Immature natural killer cell (primary cell): ENCODE measurements at regions not wholly inside any gene's neighbourhood (a gene's known extent, or its start where the extent isn't known, plus 50 kb on each side); places are given as distances from the start of the nearest gene placed in this dataset.
"Not testable (repeated sequence)": the region's sequence is repeated elsewhere in the genome, so short reads cannot be mapped to it uniquely, and the experiment has no call there.

Experiments used
- DNase-seq, 3 donors: peaks; one replicate each; pipeline ENCODE4 v3.0.0; 2022; ENCODE audit warnings: mixed read lengths in 1 of 3
- H3K27ac Mint-ChIP-seq, 6 donors: one replicate each; pipeline ENCODE4 v1.8.0; 2020; ENCODE audit warnings: mixed read lengths in 6 of 6, mild to moderate bottlenecking in 5 of 6, inconsistent platforms in 4 of 6, moderate library complexity in 3 of 6
- H3K27me3 Mint-ChIP-seq, 3 donors: one replicate each; pipeline ENCODE4 v1.8.0; 2020 to 2021; ENCODE audit warnings: low read depth in 3 of 3, mild to moderate bottlenecking in 3 of 3, mixed read lengths in 3 of 3, moderate library complexity in 3 of 3, inconsistent platforms in 1 of 3
- H3K36me3 Mint-ChIP-seq, 3 donors: one replicate each; pipeline ENCODE4 v1.8.0; 2020; ENCODE audit warnings: mixed read lengths in 3 of 3, inconsistent platforms in 2 of 3, mild to moderate bottlenecking in 2 of 3
- H3K4me1 Mint-ChIP-seq, 2 donors: one replicate each; pipeline ENCODE4 v1.8.0; 2020; ENCODE audit warnings: inconsistent platforms in 2 of 2, mild to moderate bottlenecking in 2 of 2, mixed read lengths in 2 of 2, moderate library complexity in 1 of 2
- H3K4me3 Mint-ChIP-seq, 5 donors: one replicate each; pipeline ENCODE4 v1.8.0; 2020; ENCODE audit warnings: mild to moderate bottlenecking in 5 of 5, mixed read lengths in 5 of 5, inconsistent platforms in 3 of 5, moderate library complexity in 3 of 5
- H3K9me3 Mint-ChIP-seq, 6 donors: one replicate each; pipeline ENCODE4 v1.8.0; 2020; ENCODE audit warnings: mild to moderate bottlenecking in 6 of 6, mixed read lengths in 6 of 6, inconsistent platforms in 4 of 6, moderate library complexity in 3 of 6

DNA sequence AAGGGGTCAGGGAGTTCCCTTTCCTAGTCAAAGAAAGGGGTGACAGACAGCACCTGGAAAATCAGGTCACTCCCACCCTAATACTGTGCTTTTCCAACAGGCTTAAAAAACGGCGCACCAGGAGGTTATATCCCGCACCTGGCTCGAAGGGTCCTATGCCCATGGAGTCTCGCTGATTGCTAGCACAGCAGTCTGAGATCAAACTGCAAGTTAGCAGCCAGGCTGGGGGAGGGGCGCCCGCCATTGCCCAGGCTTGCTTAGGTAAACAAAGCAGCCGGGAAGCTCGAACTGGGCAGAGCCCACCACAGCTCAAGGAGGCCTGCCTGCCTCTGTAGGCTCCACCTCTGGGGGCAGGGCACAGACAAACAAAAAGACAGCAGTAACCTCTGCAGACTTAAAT, 184.5 kb upstream of the ARPP21 start:
- not testable (repeated sequence) for H3K36me3 Mint-ChIP-seq, H3K4me1 Mint-ChIP-seq, H3K27ac Mint-ChIP-seq

DNA sequence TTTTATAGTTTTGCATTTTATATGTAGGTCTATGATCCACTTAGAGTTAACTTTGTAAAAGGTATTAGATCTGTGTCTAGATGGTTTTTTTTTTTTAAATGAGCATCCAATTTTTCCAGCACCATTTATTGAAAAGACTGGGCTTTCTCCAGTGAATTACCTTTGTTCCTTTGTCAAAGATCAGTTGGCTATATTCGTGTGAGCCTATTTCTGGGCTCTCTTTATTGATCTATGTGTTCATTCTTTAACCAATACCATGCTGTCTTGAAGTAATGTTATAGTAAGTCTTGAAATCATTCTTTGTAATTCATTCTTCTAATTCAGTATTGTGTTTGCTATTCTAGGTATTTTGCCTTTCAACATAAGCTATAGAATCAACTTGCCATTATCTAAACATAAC, 165.4 kb upstream of the ARPP21 start:
- Mint-ChIP-seq H3K27me3 (peaks cover 0 to 3% (median 0%) of the 10 kb centered on the region in 3 donors), H3K36me3 (no peaks in the 10 kb centered on the region), H3K9me3 (peaks cover 5 to 34% (median 8%) of the 10 kb centered on the region in 6 donors), H3K27ac (no peak overlapping the region), H3K4me1 (no peaks in the 10 kb centered on the region), H3K4me3 (no peak overlapping the region)
- no peak for DNase-seq

More for the DNA sequence above, 184.5 kb upstream of the ARPP21 start:
- H3K4me3 Mint-ChIP-seq, H3K27me3 Mint-ChIP-seq, DNase-seq: not testable (repeated sequence)
- H3K9me3 Mint-ChIP-seq: peaks cover 15 to 50% (median 22%) of the 10 kb centered on the region in 6 donors

DNA sequence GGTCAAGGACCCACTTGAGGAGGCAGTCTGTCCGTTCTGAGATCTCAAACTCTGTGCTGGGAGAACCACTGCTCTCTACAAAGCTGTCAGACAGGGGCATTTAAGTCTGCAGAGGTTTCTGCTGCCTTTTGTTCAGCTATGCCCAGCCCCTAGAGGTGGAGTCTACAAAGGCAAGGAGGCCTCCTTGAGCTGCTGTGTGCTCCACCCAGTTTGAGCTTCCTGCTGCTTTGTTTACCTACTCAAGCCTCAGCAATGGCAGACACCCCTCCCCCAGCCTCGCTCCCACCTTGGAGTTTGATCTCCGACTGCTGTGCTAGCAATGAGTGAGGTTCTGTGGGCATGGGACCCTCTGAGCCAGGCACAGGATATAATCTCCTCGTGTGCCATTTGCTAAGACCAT, 156.8 kb upstream of the ARPP21 start:
- H3K9me3 Mint-ChIP-seq: peaks cover 7 to 38% (median 25%) of the 10 kb centered on the region in 6 donors
- not testable (repeated sequence) for H3K27ac Mint-ChIP-seq, H3K36me3 Mint-ChIP-seq, H3K27me3 Mint-ChIP-seq, H3K4me1 Mint-ChIP-seq, DNase-seq, H3K4me3 Mint-ChIP-seq

DNA sequence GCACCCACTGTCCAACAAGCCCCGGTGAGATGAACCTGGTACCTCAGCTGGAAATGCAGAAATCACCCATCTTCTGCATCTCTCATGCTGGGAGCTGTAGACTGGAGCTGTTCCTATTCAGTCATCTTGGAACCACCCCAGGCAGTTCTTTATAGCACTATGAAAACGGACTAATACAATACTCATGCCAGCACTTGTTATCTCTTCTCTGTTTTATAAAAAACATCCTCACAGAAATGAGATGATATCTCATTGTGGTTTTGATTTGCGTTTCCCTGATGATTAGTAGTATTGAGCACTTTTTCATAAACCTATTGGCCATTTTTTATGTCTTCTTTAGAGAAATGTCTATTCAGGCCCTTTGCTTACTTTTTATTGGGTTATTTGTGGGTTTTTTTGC, 156.2 kb upstream of the ARPP21 start:
- peaks cover 7 to 41% (median 26%) of the 10 kb centered on the region in 6 donors for H3K9me3 Mint-ChIP-seq

DNA sequence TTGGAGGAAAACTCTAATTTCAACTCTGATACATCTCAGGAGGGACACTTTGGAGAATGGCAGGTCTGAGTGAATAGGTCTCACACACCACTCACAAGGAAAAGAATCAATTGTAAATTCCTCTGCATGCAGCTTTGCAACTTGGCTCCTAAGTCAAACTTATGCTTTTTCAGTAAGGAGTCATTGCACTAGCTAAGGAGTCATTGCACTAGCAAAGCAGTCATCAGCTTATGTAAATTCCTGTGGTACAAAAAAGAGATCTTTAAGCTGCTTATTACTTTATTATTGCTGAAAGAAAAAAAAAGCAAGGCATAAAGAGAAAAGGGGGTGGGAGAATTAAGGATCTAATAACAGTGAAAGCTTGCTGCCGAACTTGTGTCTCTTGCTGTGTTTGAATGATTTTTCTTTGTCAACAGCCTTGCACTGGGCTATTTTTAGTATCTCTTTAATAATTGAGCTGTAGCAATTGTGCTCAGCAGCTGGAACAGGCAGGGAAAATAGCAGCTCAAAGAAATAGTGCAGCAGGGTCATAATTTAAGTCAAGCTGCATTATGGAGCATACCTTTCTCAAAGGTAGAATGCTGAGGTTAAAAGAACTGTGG, 154.3 kb upstream of the ARPP21 start:
- Mint-ChIP-seq H3K27ac (no peak overlapping the region), H3K36me3 (peaks cover 0 to 3% (median 0%) of the 10 kb centered on the region in 3 donors), H3K4me3 (no peak overlapping the region), H3K27me3 (peaks cover 0 to 2% (median 1%) of the 10 kb centered on the region in 3 donors), H3K9me3 (peaks cover 8 to 46% (median 28%) of the 10 kb centered on the region in 6 donors), H3K4me1 (no peaks in the 10 kb centered on the region)
- DNase-seq: no peak

More for the DNA sequence above, 156.2 kb upstream of the ARPP21 start:
- H3K4me1 Mint-ChIP-seq: no peaks in the 10 kb centered on the region
- H3K36me3 Mint-ChIP-seq: peaks cover 0 to 3% (median 0%) of the 10 kb centered on the region in 3 donors
- no peak overlapping the region for H3K4me3 Mint-ChIP-seq
- no peak overlapping the region for H3K27ac Mint-ChIP-seq
- peaks cover 0 to 2% (median 1%) of the 10 kb centered on the region in 3 donors for H3K27me3 Mint-ChIP-seq
- no peak for DNase-seq

DNA sequence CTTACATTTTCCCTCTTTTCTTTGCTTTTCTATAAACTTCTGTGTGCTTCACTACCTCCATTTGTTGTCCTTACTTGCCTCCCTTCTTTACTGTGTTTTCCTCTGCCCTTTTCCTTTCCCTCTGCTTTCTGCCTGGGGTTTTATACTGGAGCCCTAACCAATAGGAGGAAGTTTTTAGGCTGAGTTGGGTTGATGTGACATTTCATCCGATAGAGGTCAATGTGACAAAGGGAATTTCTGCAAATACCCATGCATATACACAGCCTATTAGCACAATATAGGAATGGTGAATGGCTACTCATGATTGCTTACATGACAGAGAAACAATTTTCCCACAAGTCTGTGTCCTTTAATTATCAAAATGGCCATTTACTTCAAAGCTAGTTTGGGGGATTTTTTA, 153.0 kb upstream of the ARPP21 start:
- Mint-ChIP-seq H3K27me3 (peaks cover 1 to 2% (median 2%) of the 10 kb centered on the region in 3 donors), H3K27ac (no peak overlapping the region), H3K4me1 (no peaks in the 10 kb centered on the region), H3K9me3 (peaks cover 8 to 38% (median 21%) of the 10 kb centered on the region in 6 donors), H3K4me3 (no peak overlapping the region), H3K36me3 (no peaks in the 10 kb centered on the region)
- DNase-seq: no peak

DNA sequence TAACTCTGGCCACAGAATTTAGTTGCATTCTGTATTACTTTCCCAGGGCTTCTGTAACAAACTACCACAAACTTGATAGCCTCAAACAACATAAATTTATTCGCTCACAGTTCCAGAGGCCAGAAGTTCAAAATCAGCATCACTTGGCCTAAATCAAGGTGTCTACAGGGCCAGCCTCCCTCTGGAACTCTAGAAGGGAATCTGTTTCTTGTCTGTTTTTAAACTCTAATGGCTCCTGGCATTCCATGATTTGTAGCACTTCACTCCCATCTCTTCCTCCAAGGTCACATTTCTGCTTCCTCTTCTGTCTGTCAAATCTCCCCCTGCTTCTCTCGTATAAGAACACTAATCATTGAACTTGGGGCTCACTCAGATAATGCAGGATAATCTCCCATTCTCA, 151.9 kb upstream of the ARPP21 start:
- Mint-ChIP-seq H3K27me3 (peaks cover 0 to 2% (median 2%) of the 10 kb centered on the region in 3 donors), H3K9me3 (peaks cover 8 to 38% (median 18%) of the 10 kb centered on the region in 6 donors), H3K36me3 (no peaks in the 10 kb centered on the region), H3K4me3 (no peak overlapping the region), H3K4me1 (no peaks in the 10 kb centered on the region), H3K27ac (no peak overlapping the region)
- DNase-seq: no peak

DNA sequence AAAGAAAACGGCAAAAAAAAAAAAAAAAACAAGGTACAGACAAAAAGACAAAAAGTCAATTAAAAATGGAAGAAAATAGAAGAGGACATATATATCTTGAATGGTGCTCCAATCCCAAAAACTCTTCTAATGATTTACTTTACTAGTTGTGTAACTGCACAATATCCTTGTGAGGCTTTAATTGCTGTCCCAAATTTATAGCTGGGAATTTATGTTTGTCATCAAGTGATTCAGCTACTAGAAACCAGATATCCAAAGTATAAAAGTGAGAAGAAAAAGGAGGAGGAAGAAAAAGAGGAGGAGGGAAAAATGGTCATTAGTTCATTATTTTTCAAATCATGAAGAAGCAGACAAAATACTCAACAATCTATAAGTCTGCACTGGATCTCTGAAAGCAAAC, 150.8 kb upstream of the ARPP21 start:
- peaks cover 0 to 2% (median 0%) of the 10 kb centered on the region in 3 donors for H3K27me3 Mint-ChIP-seq

DNA sequence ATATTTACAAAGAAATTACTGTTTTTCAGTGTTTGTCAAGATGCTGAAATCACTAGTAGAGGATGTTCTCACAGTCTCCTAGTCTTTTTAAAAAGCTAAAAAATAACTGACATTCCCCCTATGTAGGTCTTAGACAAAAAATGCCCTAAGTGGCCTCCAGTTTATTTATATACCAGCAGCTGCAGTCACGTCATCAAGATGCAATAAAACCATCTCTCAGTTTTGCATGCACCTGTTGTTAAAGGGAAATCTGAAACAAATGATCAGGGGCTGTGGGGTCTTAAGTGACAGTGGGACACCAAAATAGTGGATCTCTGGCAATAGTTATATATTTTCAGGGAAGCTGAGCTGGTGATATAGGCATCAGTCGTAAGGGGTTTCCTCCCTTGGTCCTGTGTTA, 146.5 kb upstream of the ARPP21 start:
- peaks cover 0 to 2% (median 0%) of the 10 kb centered on the region in 3 donors for H3K27me3 Mint-ChIP-seq
- H3K36me3 Mint-ChIP-seq: no peaks in the 10 kb centered on the region
- no peak overlapping the region for H3K27ac Mint-ChIP-seq
- no peaks in the 10 kb centered on the region for H3K4me1 Mint-ChIP-seq
- peaks cover 3 to 26% (median 8%) of the 10 kb centered on the region in 6 donors for H3K9me3 Mint-ChIP-seq
- no peak for DNase-seq
- H3K4me3 Mint-ChIP-seq: no peak overlapping the region

More for the DNA sequence above, 150.8 kb upstream of the ARPP21 start:
- no peaks in the 10 kb centered on the region for H3K36me3 Mint-ChIP-seq
- H3K9me3 Mint-ChIP-seq: peaks cover 8 to 38% (median 14%) of the 10 kb centered on the region in 6 donors
- H3K4me1 Mint-ChIP-seq: no peaks in the 10 kb centered on the region
- no peak for DNase-seq
- H3K27ac Mint-ChIP-seq: no peak overlapping the region
- H3K4me3 Mint-ChIP-seq: no peak overlapping the region

DNA sequence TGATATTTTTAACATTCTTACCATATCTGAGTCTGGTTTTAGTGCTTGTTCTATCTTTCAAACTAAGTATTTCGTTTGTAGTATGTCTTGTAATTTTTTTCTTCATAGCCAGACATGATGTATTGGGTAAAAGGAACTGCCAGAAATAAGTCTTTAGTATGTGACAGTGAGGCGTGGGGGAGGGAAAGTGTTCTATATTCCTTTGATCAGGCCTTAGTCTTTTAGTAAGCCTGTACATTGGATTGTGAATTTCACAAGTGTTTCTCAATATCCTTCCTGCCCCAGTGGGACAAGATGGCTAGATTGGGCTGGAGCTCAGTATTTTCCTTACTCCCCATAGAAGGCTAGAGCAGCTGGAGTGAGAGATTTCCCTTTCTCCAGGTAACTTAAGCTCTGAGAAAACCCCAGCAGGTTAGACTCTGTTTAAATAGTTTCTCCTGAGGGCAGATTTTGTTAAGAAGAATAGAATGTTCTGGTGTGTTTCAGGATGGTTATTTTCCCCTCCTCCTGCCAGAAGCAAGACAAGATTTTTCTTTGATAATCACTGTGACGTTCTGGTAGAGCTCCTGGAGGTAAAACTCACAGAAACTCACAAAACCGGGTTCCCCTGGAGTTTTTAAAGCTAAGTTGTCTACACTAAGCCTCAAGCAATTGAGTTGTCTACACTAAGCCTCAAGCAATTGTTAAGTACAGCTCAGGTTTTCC, 140.7 kb upstream of the ARPP21 start:
- Mint-ChIP-seq H3K27me3 (no peaks in the 10 kb centered on the region), H3K4me3 (no peak overlapping the region), H3K36me3 (no peaks in the 10 kb centered on the region), H3K9me3 (peaks cover 0 to 25% (median 11%) of the 10 kb centered on the region in 6 donors), H3K4me1 (no peaks in the 10 kb centered on the region), H3K27ac (no peak overlapping the region)
- DNase-seq: no peak

DNA sequence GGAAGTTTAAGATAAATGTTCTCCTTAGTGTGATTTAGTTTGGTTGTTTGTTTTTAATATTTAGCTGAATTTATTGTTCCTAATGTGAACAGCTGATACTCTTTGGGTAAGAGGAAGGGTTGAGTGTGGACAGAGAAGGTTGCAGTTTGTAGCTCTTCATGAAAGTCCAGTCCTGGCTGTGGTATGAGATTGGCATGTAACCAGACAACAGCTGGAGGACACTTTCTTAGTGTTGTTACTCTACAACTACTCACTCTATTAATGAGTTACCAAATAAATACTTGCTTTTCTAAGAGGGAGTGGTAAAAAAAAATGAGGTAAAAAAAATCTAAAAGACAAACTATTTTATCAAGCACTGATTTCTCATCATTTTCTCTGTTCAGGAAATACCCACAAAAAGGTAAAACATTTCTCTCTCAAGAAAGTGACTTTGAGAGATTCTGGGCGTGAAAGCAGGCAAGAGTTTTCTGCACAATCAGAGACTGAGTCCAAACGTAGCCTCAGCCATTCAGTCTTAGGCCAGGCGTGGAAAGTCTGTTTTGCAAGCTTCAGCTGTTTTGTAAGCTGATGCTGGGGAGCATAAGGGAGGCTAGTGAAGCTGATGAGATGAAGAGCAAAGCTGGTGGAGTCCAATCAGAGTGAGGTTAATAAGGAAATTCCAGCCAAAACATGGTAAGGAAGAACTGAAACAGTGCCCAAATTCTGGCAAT, 138.5 kb upstream of the ARPP21 start:
- Mint-ChIP-seq H3K27me3 (no peaks in the 10 kb centered on the region), H3K4me3 (no peak overlapping the region), H3K36me3 (no peaks in the 10 kb centered on the region), H3K9me3 (peaks cover 3 to 34% (median 13%) of the 10 kb centered on the region in 6 donors), H3K4me1 (no peaks in the 10 kb centered on the region), H3K27ac (no peak overlapping the region)
- DNase-seq: no peak

DNA sequence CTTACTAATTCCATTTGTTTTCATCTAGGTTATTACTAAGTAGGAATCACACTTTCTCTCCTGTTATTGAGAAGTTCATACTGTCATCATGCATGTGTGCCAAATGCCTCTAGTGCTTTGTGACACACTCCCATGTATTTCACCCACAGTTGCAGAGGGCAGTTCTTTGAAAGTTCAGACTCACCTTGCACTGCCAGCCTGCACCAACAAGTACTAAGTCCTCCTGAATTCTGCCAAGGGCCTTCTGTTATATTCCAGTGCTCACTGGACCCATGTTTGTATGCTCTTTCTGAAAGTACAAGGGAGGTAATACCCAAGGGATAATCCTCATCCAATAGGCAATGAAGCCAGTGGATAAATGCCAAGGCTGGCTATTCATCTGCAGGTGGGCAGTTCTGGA, 136.6 kb upstream of the ARPP21 start:
- Mint-ChIP-seq H3K9me3 (peaks cover 3 to 49% (median 19%) of the 10 kb centered on the region in 6 donors), H3K4me1 (no peaks in the 10 kb centered on the region), H3K4me3 (no peak overlapping the region), H3K36me3 (no peaks in the 10 kb centered on the region), H3K27me3 (no peaks in the 10 kb centered on the region), H3K27ac (no peak overlapping the region)
- DNase-seq: no peak

DNA sequence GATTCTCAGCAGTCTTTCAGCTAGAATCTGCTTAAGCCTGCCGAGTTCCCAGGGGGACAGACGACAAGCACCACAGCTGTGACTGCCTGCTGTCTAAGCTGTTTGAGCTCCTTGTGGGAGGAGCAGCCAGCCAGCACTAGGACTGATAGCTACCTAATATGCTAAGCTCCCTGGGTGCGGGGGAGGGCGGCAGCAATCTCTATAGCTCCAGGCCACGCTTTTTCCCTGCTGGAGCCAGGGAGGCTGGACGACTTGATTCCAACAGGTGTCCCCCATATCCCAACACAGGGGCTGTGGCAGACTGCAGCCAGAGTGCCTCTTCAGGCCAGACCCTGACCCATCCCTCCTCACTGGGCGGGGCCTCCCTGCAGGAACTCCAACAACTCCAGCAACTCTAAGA, 134.1 kb upstream of the ARPP21 start:
- Mint-ChIP-seq H3K4me1 (no peaks in the 10 kb centered on the region), H3K27me3 (no peaks in the 10 kb centered on the region), H3K4me3 (no peak overlapping the region), H3K36me3 (no peaks in the 10 kb centered on the region), H3K27ac (no peak overlapping the region), H3K9me3 (peaks cover 3 to 41% (median 15%) of the 10 kb centered on the region in 6 donors)
- no peak for DNase-seq

DNA sequence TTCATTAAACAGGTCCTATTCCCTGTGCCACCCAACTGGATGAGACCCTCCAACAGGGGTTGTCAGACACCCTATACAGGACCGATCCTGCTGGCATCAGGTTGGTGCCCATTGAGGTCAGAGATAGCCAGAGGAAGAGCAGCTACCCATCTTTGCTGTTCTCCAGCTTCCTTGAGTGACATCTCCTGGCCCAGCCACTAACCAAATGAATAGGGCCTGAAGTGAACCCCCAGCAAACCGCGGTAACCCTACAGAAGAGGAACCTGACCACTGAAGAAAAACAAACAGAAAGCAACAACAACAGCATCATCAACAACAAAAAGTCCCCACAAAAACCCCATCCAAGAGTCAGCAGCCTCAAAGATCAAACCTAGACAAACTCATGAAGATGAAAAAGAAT, 133.6 kb upstream of the ARPP21 start:
- H3K4me1 Mint-ChIP-seq: no peaks in the 10 kb centered on the region
- H3K27ac Mint-ChIP-seq: no peak overlapping the region
- no peak overlapping the region for H3K4me3 Mint-ChIP-seq
- peaks cover 3 to 40% (median 13%) of the 10 kb centered on the region in 6 donors for H3K9me3 Mint-ChIP-seq
- no peaks in the 10 kb centered on the region for H3K27me3 Mint-ChIP-seq
- H3K36me3 Mint-ChIP-seq: no peaks in the 10 kb centered on the region
- DNase-seq: no peak
